H1 (cell line): ENCODE measurements at regions not wholly inside any gene's neighbourhood (a gene's known extent, or its start where the extent isn't known, plus 50 kb on each side); places are given as distances from the start of the nearest gene placed in this dataset.

Source experiments
- JUND ChIP-seq: IDR thresholded peaks from 2 replicates; pipeline ENCODE4 v1.6.1; 2011; ENCODE audit warnings: mild to moderate bottlenecking, improper control_type of control experiment, low read length
- SP4 ChIP-seq: IDR thresholded peaks from 2 replicates; pipeline ENCODE4 v1.6.1; 2012; ENCODE audit warnings: low read length, inconsistent platforms
- SUZ12 ChIP-seq: fragments of 200-600 bp; sonication (generic); IDR thresholded peaks from 2 replicates; pipeline ENCODE4 v1.6.1; 2012; ENCODE audit warnings: mild to moderate bottlenecking, inconsistent platforms, low read length, moderate library complexity, mixed read lengths
- TAF7 ChIP-seq: optimal IDR thresholded peaks from 2 replicates; pipeline ENCODE3; 2011; ENCODE audit warnings: low read depth, mild to moderate bottlenecking, inconsistent platforms, low read length, moderate library complexity, borderline replicate concordance
- TF ChIP-seq, protein P1 (sequence below), 3 experiments: IDR thresholded peaks; 1 replicate in 2 of 3; 2 replicates in 1 of 3; pipeline versions ENCODE4 v1.5.1 to v1.6.1; 2011; ENCODE audit warnings: low read length in 3 of 3, mild to moderate bottlenecking in 3 of 3, inconsistent platforms in 2 of 3, low read depth in 1 of 3, moderate library complexity in 1 of 3; ENCODE audit not compliant: insufficient read depth in 1 of 3; ENCODE audit errors: control extremely low read depth in 1 of 3

DNA sequence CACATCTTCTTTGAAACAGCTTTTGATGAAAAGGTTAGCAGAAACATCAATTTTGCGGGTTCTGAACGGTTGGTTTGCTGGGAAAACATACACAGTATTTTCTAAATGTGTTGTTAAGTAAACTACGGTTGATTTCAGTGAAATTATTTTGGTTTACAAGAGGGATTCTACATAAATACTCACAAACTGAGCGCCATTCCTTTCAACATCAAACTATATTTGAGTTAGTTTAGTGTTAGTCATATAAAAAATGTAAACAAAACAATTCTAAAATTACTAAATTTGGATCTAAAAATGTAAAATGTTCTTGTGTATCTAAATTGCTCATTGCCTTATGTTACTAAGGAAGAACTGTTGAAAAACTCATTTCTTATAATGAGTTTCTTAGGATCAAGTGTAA lies 425.6 kb downstream of the PCDH18 start (continued):
- TF ChIP-seq, protein P1, sequence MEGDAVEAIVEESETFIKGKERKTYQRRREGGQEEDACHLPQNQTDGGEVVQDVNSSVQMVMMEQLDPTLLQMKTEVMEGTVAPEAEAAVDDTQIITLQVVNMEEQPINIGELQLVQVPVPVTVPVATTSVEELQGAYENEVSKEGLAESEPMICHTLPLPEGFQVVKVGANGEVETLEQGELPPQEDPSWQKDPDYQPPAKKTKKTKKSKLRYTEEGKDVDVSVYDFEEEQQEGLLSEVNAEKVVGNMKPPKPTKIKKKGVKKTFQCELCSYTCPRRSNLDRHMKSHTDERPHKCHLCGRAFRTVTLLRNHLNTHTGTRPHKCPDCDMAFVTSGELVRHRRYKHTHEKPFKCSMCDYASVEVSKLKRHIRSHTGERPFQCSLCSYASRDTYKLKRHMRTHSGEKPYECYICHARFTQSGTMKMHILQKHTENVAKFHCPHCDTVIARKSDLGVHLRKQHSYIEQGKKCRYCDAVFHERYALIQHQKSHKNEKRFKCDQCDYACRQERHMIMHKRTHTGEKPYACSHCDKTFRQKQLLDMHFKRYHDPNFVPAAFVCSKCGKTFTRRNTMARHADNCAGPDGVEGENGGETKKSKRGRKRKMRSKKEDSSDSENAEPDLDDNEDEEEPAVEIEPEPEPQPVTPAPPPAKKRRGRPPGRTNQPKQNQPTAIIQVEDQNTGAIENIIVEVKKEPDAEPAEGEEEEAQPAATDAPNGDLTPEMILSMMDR (IDR thresholded peaks at IDR 0.05; ENCODE audit: control extremely low read depth in 1 of 3, insufficient read depth in 1 of 3, low read depth in 1 of 3, low read length in 3 of 3) = no peak
- TF ChIP-seq SP4 (no peak), JUND (no peak), SUZ12 (no peak), TAF7 (no peak)
- TF ChIP-seq, all 59 proteins: peak for 0
